SK-N-SH (cell line): ENCODE measurements at regions not wholly inside any gene's neighbourhood (a gene's known extent, or its start where the extent isn't known, plus 50 kb on each side); places are given as distances from the start of the nearest gene placed in this dataset.

Source experiments
- CTCF ChIA-PET: fragments of 300-600, 350-600 bp; formaldehyde crosslinking; extraction: SDS; loops from one replicate; lab custom pipeline; 2021; lab: Yijun Ruan, JAX
- POLR2A ChIA-PET: fragments of 350-600 bp; sonication (Branson Sonifier 250); formaldehyde crosslinking; extraction: SDS; loops from one replicate; lab custom pipeline; 2020; ENCODE audit warnings: antibody characterized with exemption, inconsistent platforms; lab: Yijun Ruan, JAX
- DNase-seq: peaks from one replicate; pipeline ENCODE4 v3.0.0; 2012
- H2AFZ ChIP-seq: fragments of 200-600 bp; sonication (generic); 2 replicates; pipeline ENCODE4 v1.8.1; 2016; ENCODE audit warnings: antibody characterized with exemption, mild to moderate bottlenecking, low read depth
- H3F3A ChIP-seq: fragments of 200-600 bp; sonication (generic); replicated peaks from 2 replicates; pipeline ENCODE3; 2016; ENCODE audit warnings: antibody characterized with exemption, mild to moderate bottlenecking; ENCODE audit not compliant: insufficient read depth
- H3K27ac ChIP-seq, 2 experiments: fragments of 200-500 bp in 1 of 2; fragments of 200-600 bp in 1 of 2; sonication (Bioruptor generic) in 1 of 2; sonication (generic), shearing (Covaris generic) in 1 of 2; 2 replicates each; pipeline versions ENCODE4 v1.5.1 to v1.6.1; 2014 to 2016; ENCODE audit warnings: low read depth in 2 of 2, inconsistent platforms in 1 of 2, low read length in 1 of 2, mild to moderate bottlenecking in 1 of 2, mixed read lengths in 1 of 2
- H3K27me3 ChIP-seq: fragments of 200-600 bp; sonication (generic), shearing (Covaris generic); 2 replicates; pipeline ENCODE4 v1.6.1; 2016; ENCODE audit warnings: mixed run types; ENCODE audit not compliant: insufficient read depth
- H3K36me3 ChIP-seq, 2 experiments: fragments of 200-500 bp in 1 of 2; fragments of 200-600 bp in 1 of 2; sonication (Bioruptor generic) in 1 of 2; sonication (generic) in 1 of 2; replicated peaks in 1 of 2; 2 replicates each; pipeline versions ENCODE3 to v1.5.1; 2014 to 2016; ENCODE audit warnings: low read length in 1 of 2, mild to moderate bottlenecking in 1 of 2; ENCODE audit not compliant: insufficient read depth in 2 of 2, control insufficient read depth in 1 of 2
- H3K4me1 ChIP-seq, 2 experiments: fragments of 200-500 bp in 1 of 2; fragments of 200-600 bp in 1 of 2; sonication (Bioruptor generic) in 1 of 2; sonication (generic), shearing (Covaris generic) in 1 of 2; 2 replicates each; pipeline versions ENCODE4 v1.5.1 to v1.6.1; 2014 to 2016; ENCODE audit warnings: low read depth in 1 of 2, low read length in 1 of 2, mixed run types in 1 of 2; ENCODE audit not compliant: insufficient read depth in 2 of 2, control insufficient read depth in 1 of 2
- H3K4me2 ChIP-seq: fragments of 200-600 bp; sonication (generic), shearing (Covaris generic); 2 replicates; pipeline ENCODE4 v1.6.1; 2017; ENCODE audit warnings: mixed run types
- H3K4me3 ChIP-seq, 2 experiments: fragments of 200-500 bp in 1 of 2; fragments of 200-600 bp in 1 of 2; sonication (Bioruptor generic) in 1 of 2; sonication (generic), shearing (Covaris generic) in 1 of 2; 2 replicates each; pipeline versions ENCODE4 v1.5.1 to v1.8.1; 2014 to 2016; ENCODE audit warnings: low read depth in 2 of 2, inconsistent platforms in 1 of 2, low read length in 1 of 2, mild to moderate bottlenecking in 1 of 2, mixed read lengths in 1 of 2, moderate library complexity in 1 of 2
- H3K79me2 ChIP-seq: fragments of 200-600 bp; sonication (generic); 2 replicates; pipeline ENCODE4 v1.8.1; 2017; ENCODE audit warnings: mild to moderate bottlenecking; ENCODE audit not compliant: insufficient read depth
- H3K9ac ChIP-seq: fragments of 200-600 bp; sonication (generic); 2 replicates; pipeline ENCODE4 v1.6.1; 2017; ENCODE audit warnings: mixed run types
- H3K9me2 ChIP-seq: fragments of 200-600 bp; sonication (generic); 2 replicates; pipeline ENCODE4 v1.6.1; 2017; ENCODE audit warnings: mixed run types
- H3K9me3 ChIP-seq: fragments of 200-600 bp; sonication (generic); 2 replicates; pipeline ENCODE4 v1.6.1; 2017; ENCODE audit warnings: mixed run types, mild to moderate bottlenecking, moderate library complexity
- H4K20me1 ChIP-seq: fragments of 200-600 bp; sonication (generic); 2 replicates; pipeline ENCODE4 v1.6.1; 2017; ENCODE audit warnings: mild to moderate bottlenecking, mixed run types; ENCODE audit not compliant: insufficient read depth
- CTCF ChIP-seq: fragments of 200-600 bp; sonication (generic); IDR thresholded peaks from 2 replicates; pipeline ENCODE4 v1.6.1; 2017; ENCODE audit warnings: antibody characterized with exemption, mild to moderate bottlenecking, moderate library complexity
- EZH2phosphoT487 ChIP-seq: fragments of 200-600 bp; sonication (generic); IDR thresholded peaks from 2 replicates; pipeline ENCODE4 v1.6.1; 2017; ENCODE audit warnings: low read depth, mixed run types, mild to moderate bottlenecking, antibody characterized with exemption, moderate library complexity, borderline replicate concordance
- FOSL2 ChIP-seq: IDR thresholded peaks from 2 replicates; pipeline ENCODE4 v1.4.0; 2012; ENCODE audit warnings: low read depth, mild to moderate bottlenecking, moderate library complexity, borderline replicate concordance
- GATA2 ChIP-seq: sonication (generic); formaldehyde crosslinking; IDR thresholded peaks from 2 replicates; pipeline ENCODE4 v1.5.0; 2020; ENCODE audit warnings: mild to moderate bottlenecking, missing genetic modification reagents
- JUND ChIP-seq: IDR thresholded peaks from 2 replicates; pipeline ENCODE4 v1.4.0; 2012
- MAX ChIP-seq: IDR thresholded peaks from 2 replicates; pipeline ENCODE4 v1.4.0; 2012; ENCODE audit warnings: low read depth
- MXI1 ChIP-seq: IDR thresholded peaks from 2 replicates; pipeline ENCODE4 v1.6.1; 2012; ENCODE audit warnings: mild to moderate bottlenecking, low read depth, low read length, improper control_type of control experiment
- NRF1 ChIP-seq: IDR thresholded peaks from 2 replicates; pipeline ENCODE4 v1.6.1; 2012; ENCODE audit warnings: low read depth, mild to moderate bottlenecking, low read length
- POLR2AphosphoS5 ChIP-seq: IDR thresholded peaks from 2 replicates; pipeline ENCODE4 v1.6.1; 2012; ENCODE audit warnings: low read depth, low read length
- RAD21 ChIP-seq: IDR thresholded peaks from 2 replicates; pipeline ENCODE4 v1.6.1; 2012; ENCODE audit warnings: mild to moderate bottlenecking, low read length
- RCOR1 ChIP-seq: fragments of 150-350 bp; IDR thresholded peaks from 2 replicates; pipeline ENCODE4 v1.6.1; 2017; ENCODE audit warnings: antibody characterized with exemption, low read length
- REST ChIP-seq: IDR thresholded peaks from 2 replicates; pipeline ENCODE4 v1.6.1; 2012; ENCODE audit warnings: mild to moderate bottlenecking, low read depth, low read length, moderate library complexity
- RFX5 ChIP-seq: IDR thresholded peaks from 2 replicates; pipeline ENCODE4 v1.6.1; 2012; ENCODE audit warnings: mild to moderate bottlenecking, improper control_type of control experiment, low read length
- SMC3 ChIP-seq: IDR thresholded peaks from 2 replicates; pipeline ENCODE4 v1.6.1; 2012; ENCODE audit warnings: low read depth, low read length, improper control_type of control experiment
- TCF12 ChIP-seq: IDR thresholded peaks from 2 replicates; pipeline ENCODE4 v1.4.0; 2012
- USF2 ChIP-seq: fragments of 150-350 bp; IDR thresholded peaks from 2 replicates; pipeline ENCODE4 v1.6.1; 2017; ENCODE audit warnings: antibody characterized with exemption, low read length, low read depth, borderline replicate concordance
- ZBTB33 ChIP-seq: IDR thresholded peaks from 2 replicates; pipeline ENCODE4 v1.4.0; 2012; ENCODE audit warnings: low read depth, borderline replicate concordance
- WGBS: methylation state at CpG from one replicate; pipeline ENCODE4 v1.1.6; 2017; ENCODE audit warnings: low lambda C conversion rate; 5-methylcytosine and 5-hydroxymethylcytosine counted together

GRCh38 chr10:55630491-55631056 lies 730.5 kb downstream of the ZWINT start (continued):
- TF ChIP-seq REST (no peak), FOSL2 (no peak), MAX (no peak), EZH2phosphoT487 (no peak)

- Histone ChIP-seq H3F3A (no peaks in the 10 kb centered on the region), H3K36me3 (no peaks in the 10 kb centered on the region), H3K4me2 (peak overlapping the region; percentile 80), H3K9me3 (no peaks in the 10 kb centered on the region), H3K27me3 (peaks cover 8% of the 10 kb centered on the region), H2AFZ (peak overlapping the region; percentile 85; the same call in 1 of the 2 replicates), H3K9me2 (no peaks in the 10 kb centered on the region), H3K4me1 (peaks cover 0 to 7% of the 10 kb centered on the region in 2 experiments; a peak in 2 of 4 replicates), H3K79me2 (no peaks in the 10 kb centered on the region), H3K9ac (no peak overlapping the region), H3K4me3 (peak overlapping the region; percentile 66 to 72), H4K20me1 (no peaks in the 10 kb centered on the region), H3K27ac (peak overlapping the region in 1 of 2 experiments; percentile 58; a peak in 1 of 4 replicates)
- ChIA-PET CTCF (interaction anchor here (0.5 to 6.1 kb wide), 35 partner anchors 10 to 1793 kb away, joined by 3 to 53 read pairs (median 4); no protein-coding TSS in a partner anchor), POLR2A (interaction anchor here (1.6 kb wide), 1 partner anchor 111 kb away, joined by 3 read pairs; no protein-coding TSS in a partner anchor)
- TF ChIP-seq TCF12 (no peak), USF2 (no peak), RFX5 (peak; percentile 49; the same call in 1 of the 2 replicates), POLR2AphosphoS5 (no peak), RCOR1 (peak; percentile 27; the same call in 1 of the 2 replicates), MAX (no peak), EZH2phosphoT487 (no peak), SMC3 (peak; percentile 59), NRF1 (peak; percentile 24; the same call in 1 of the 2 replicates), RAD21 (peak; percentile 62), CTCF (peak; percentile 81), GATA2 (CRISPR knock-in tag) (no peak), ZBTB33 (no peak), MXI1 (peak; percentile 39; the same call in 1 of the 2 replicates), JUND (no peak)
- peak; percentile 64 for DNase-seq
- 2% methylated on average over 21 of the region's 21 CpGs for WGBS
These were observed 731.1 kb downstream of the ZWINT start for GRCh38 chr10:55629793-55630490.
